ENCODE measurements at regions not wholly inside any gene's neighbourhood (a gene's known extent, or its start where the extent isn't known, plus 50 kb on each side); places are given as distances from the start of the nearest gene placed in this dataset.
"Not testable (repeated sequence)": the region's sequence is repeated elsewhere in the genome, so short reads cannot be mapped to it uniquely, and the experiment has no call there.

- H3K9me3 ChIP-seq (ENCODE audit: control insufficient read depth, insufficient read depth, low read length): no peaks in the 10 kb centered on the region
- Mint-ChIP-seq H3K4me3 (no peak overlapping the region), H3K27ac (no peak overlapping the region), H3K36me3 (no peaks in the 10 kb centered on the region), H3K9me3 (no peaks in the 10 kb centered on the region), H3K4me1 (no peaks in the 10 kb centered on the region), H3K27me3 (ENCODE audit: low read depth in 2 of 2) (peaks cover 9 to 11% of the 10 kb centered on the region in 2 donors)
- no peaks in the 10 kb centered on the region for H3K36me3 ChIP-seq (ENCODE audit: control insufficient read depth, insufficient read depth, low read length)
- no peak overlapping the region for H3K27ac ChIP-seq (ENCODE audit: low read length)
- H3K4me1 ChIP-seq (ENCODE audit: control insufficient read depth, insufficient read depth, low read length): no peaks in the 10 kb centered on the region
- H3K4me3 ChIP-seq (ENCODE audit: low read length): no peak overlapping the region
- WGBS (ENCODE audit: insufficient coverage): no CpG with 5 or more reads among the region's 1 CpG
- TF ChIP-seq CTCF (IDR thresholded peaks at IDR 0.05): no peak
- no peak for ATAC-seq
- no peaks in the 10 kb centered on the region for H3K27me3 ChIP-seq (ENCODE audit: control insufficient read depth, insufficient read depth, low read length)
- no peak for DNase-seq
- intact Hi-C loops (cut with micrococcal nuclease): no loop called here
Measured at GRCh38 chr5:143977891-143978461, 166.0 kb downstream of the HMHB1 start.

GRCh38 chr5:143979044-143979690, 167.2 kb downstream of the HMHB1 start:
- Mint-ChIP-seq H3K27ac (no peak overlapping the region), H3K4me1 (no peaks in the 10 kb centered on the region), H3K27me3 (ENCODE audit: low read depth in 2 of 2) (peaks cover 9 to 11% of the 10 kb centered on the region in 2 donors), H3K4me3 (no peak overlapping the region), H3K36me3 (no peaks in the 10 kb centered on the region), H3K9me3 (no peaks in the 10 kb centered on the region)
- no peak for TF ChIP-seq CTCF (IDR thresholded peaks at IDR 0.05)
- ATAC-seq: no peak
- Histone ChIP-seq H3K4me3 (ENCODE audit: low read length) (no peak overlapping the region), H3K36me3 (ENCODE audit: control insufficient read depth, insufficient read depth, low read length) (no peaks in the 10 kb centered on the region), H3K4me1 (ENCODE audit: control insufficient read depth, insufficient read depth, low read length) (no peaks in the 10 kb centered on the region), H3K27me3 (ENCODE audit: control insufficient read depth, insufficient read depth, low read length) (no peaks in the 10 kb centered on the region), H3K9me3 (ENCODE audit: control insufficient read depth, insufficient read depth, low read length) (no peaks in the 10 kb centered on the region), H3K27ac (ENCODE audit: low read length) (no peak overlapping the region)
- intact Hi-C loops (cut with micrococcal nuclease): no loop called here
- WGBS (ENCODE audit: insufficient coverage): 78% methylated on average over 1 of the region's 1 CpG
- no peak for DNase-seq

GRCh38 chr5:143980506-143980905, 168.5 kb downstream of the HMHB1 start:
- Histone ChIP-seq H3K36me3 (ENCODE audit: control insufficient read depth, insufficient read depth, low read length) (no peaks in the 10 kb centered on the region), H3K27ac (ENCODE audit: low read length) (no peak overlapping the region), H3K4me1 (ENCODE audit: control insufficient read depth, insufficient read depth, low read length) (no peaks in the 10 kb centered on the region), H3K9me3 (ENCODE audit: control insufficient read depth, insufficient read depth, low read length) (no peaks in the 10 kb centered on the region), H3K27me3 (ENCODE audit: control insufficient read depth, insufficient read depth, low read length) (peaks cover 2% of the 10 kb centered on the region), H3K4me3 (ENCODE audit: low read length) (no peak overlapping the region)
- Mint-ChIP-seq H3K27ac (no peak overlapping the region), H3K9me3 (no peaks in the 10 kb centered on the region), H3K27me3 (ENCODE audit: low read depth in 2 of 2) (peaks cover 19 to 22% of the 10 kb centered on the region in 2 donors), H3K4me3 (no peak overlapping the region), H3K4me1 (no peaks in the 10 kb centered on the region), H3K36me3 (no peaks in the 10 kb centered on the region)
- intact Hi-C loops (cut with micrococcal nuclease): no loop called here
- TF ChIP-seq CTCF (IDR thresholded peaks at IDR 0.05): no peak
- DNase-seq (no peak), ATAC-seq (no peak)
- WGBS (ENCODE audit: insufficient coverage): 93% methylated on average over 6 of the region's 6 CpGs

GRCh38 chr5:143982957-143983356, 171.0 kb downstream of the HMHB1 start:
- DNase-seq; H3K9me3 ChIP-seq (ENCODE audit: control insufficient read depth, insufficient read depth, low read length); H3K36me3 Mint-ChIP-seq; intact Hi-C loops (cut with micrococcal nuclease); H3K27ac ChIP-seq (ENCODE audit: low read length); H3K4me1 Mint-ChIP-seq; H3K27me3 ChIP-seq (ENCODE audit: control insufficient read depth, insufficient read depth, low read length); H3K9me3 Mint-ChIP-seq; H3K36me3 ChIP-seq (ENCODE audit: control insufficient read depth, insufficient read depth, low read length); H3K4me1 ChIP-seq (ENCODE audit: control insufficient read depth, insufficient read depth, low read length); H3K4me3 ChIP-seq (ENCODE audit: low read length); H3K4me3 Mint-ChIP-seq; H3K27ac Mint-ChIP-seq; ATAC-seq: not testable (repeated sequence)
- H3K27me3 Mint-ChIP-seq (ENCODE audit: low read depth in 2 of 2): peaks cover 21 to 34% of the 10 kb centered on the region in 2 donors
- WGBS (ENCODE audit: insufficient coverage): 88% methylated on average over 3 of the region's 4 CpGs

Data from natural killer cell (primary cell).